ENCODE measurements at regions not wholly inside any gene's neighbourhood (a gene's known extent, or its start where the extent isn't known, plus 50 kb on each side); places are given as distances from the start of the nearest gene placed in this dataset.

DNA sequence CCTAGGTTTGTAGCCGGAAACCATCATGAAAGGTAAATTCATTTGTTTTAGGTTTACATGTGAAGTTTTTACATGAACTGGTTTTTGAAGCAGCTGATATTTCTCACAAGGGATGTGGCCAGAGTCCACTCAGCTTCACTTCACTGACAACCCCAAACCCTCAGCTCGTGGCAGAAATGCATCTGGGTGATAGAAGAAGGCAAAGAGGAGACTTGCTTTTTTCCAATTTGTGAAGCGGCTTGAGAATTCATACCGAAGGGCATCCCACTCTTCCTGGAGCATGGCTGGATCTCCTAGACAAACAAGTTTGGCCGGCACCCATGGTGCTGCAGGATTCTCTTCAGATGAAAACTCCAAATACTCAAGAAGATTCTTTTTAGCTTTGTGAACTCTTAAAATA is 392.8 kb upstream of the CNR1 start:
- DNase-seq: no peak

DNA sequence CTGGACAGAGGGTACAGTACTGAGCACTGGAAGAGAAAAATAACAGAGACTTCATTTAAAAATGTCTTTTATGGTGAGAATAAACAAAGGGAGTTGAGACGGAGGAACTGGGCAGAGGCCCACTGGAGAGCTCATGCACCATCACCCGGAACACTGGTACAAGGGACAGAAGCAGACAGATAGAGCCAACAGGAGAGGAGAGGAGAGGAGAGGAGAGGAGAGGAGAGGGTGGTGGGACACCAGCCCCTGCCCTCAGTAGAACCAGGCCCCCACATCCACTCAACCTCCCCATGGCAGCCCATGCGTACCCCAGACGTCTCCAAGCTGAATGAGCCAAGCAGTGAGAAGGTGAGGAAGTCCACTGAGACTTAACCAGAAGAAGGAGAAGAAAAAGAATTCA is 390.5 kb upstream of the CNR1 start:
- no peak for DNase-seq

DNA sequence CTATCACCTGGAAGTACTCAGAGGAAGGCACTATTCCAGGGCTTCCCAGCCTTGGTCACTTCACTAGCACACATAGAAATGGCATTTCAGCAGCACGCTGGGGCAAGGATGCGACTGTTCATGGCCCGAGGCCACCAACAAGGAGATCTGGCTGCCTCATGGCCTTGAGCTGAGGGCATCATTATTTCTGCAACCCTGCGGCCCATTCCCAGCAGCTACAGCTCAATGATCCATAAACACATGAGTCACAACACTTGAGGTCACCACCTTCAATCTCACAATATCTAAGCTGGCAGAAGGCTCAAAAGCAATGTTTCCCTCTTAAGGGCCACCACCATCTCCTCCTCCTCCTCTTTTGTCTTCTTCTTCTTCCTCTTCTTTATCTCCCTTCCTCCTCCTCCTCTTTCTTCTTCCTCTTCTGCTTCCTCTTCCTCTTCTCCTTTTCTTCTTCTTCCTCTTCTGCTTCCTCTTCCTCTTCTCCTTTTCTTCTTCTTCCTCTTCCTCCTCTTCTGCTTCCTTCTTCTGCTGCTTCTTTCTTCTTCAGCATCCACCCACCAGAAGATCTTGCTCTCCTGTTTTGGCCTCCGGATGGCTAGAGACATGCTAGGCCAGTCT is 382.9 kb upstream of the CNR1 start:
- no peak for DNase-seq

DNA sequence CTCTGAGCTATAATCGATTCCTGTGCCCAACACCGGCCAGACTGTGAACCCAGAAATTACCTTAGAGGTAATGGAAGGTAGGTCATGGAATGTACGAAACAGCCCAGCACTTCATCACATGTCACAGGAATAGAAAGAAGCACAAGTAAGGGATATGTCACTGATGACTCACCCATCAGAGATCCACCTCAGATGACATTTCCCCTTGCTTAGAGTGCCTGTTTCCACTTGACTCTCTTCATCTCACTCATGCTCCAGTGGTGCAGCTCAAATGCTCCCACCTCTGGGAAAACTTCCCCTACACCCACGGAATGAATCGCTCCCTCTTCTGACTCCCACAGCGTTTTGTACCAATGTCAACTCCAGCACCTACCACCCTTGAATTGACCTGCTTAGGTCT is 381.6 kb upstream of the CNR1 start:
- no peak for DNase-seq

DNA sequence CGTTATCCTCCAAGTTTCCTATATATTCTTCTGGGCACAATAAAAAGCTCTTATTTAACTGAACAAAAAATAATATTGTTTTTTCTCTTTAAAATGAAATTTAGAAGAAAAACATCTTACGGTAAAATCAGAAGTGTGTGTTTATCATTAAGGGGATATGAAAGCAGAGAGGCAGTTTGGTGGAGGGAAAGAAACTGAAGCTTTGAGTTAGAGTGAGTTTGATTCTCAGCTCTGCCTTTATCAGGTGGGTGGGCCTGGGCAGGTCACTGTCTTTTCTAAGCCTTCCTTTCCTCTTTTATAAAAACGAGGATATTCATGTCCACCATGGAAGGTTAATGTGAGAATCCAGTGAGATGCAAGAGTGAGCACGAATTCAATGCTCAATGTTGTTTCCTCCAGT is 379.8 kb upstream of the CNR1 start:
- DNase-seq: no peak

DNA sequence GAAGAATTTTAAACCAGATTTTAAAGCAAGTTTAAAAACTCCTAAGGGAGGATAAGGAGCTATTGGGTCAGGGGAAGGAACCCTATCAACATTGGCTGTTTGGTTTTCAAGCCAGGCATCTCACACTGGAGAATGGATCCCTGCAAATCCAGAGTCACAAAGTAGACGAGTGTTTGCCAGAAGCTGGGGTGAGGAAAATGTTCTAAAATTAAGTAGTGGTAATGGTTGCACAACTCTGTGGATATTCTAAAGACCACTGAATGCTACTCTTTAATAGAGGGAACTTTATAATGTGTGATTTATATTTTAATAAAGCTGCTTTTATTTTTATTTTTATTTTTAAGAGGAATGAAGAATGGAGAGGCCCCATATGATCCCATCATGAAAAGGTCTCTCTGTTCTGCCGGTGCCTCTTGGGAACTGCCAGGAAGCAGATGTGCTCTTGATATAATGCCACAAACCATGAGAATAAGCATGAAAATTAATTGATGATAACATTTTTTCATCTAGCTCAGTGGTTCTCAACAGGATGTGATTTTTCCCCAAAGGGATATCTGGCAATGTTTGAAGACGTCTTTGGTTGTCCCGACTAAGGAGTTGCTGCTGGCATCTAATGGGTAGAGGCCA is 379.0 kb upstream of the CNR1 start:
- DNase-seq: no peak

DNA sequence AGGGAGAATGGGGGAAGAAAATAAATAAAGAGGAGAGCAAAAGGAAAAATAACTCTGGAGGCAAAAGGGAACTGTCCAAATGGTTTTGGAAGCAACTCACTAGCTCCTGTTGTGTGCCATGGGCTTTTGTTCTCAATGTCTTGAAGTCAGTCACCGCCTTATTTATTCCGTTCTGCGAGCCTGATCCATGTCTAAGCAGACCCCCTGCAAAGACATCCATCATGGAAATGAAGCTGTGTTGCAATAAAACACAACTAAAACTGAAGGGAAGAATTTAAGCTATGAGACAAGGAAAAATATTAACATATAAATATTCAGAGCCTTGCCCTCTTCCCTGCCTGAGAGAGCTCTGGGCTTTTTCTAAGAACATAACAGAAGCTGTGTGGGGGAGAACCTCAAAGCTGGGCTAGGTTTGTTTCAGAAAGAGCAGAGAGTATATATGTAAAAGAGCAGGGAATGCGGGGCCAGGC is 373.2 kb upstream of the CNR1 start:
- DNase-seq: no peak

DNA sequence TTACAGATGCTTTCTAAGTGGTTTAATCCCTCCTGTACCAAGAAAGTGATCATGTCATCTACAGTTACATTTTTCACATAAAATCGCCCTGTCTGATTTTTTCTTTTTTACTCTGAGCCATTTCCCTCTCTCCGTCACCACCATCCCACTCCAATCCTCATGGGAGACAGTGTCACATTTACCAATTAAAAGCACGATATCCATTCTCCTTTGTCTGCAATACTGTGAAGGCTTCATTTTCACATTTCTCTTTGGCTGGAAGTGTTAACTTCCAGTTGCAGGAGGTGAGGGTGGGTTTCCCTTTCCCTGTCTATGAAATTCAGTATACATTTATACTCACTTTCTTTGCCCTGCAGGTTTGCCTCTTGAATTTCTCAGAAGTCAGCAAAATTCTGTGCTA is 372.7 kb upstream of the CNR1 start:
- no peak for DNase-seq

DNA sequence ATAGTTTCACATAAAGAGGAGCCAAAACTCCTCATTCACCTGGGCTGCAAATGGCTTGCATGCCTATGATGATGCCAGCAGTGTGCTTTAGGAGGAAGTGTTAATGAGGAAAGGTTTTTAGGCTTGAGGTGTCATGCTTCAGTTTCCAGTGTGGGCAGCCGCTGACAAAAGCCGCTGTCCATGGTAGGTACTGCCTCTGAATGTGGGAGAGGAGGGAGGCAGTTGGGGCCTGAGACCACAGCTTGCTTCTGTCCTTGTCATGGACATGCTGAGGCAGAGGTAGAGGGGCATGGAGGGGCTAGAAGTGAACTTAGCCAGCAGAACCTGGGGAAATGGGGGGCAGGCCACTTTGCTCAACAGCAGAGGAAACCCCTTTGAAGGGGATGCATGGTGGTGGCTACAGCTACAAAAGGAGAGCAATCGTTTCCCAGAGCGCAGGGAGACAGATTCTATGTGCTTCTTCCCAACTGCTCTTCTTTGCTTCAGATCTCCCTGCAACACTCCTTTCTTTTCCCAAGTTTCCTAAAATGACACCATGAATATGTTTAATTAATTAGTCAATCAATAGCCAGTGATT is 372.1 kb upstream of the CNR1 start:
- no peak for DNase-seq

DNA sequence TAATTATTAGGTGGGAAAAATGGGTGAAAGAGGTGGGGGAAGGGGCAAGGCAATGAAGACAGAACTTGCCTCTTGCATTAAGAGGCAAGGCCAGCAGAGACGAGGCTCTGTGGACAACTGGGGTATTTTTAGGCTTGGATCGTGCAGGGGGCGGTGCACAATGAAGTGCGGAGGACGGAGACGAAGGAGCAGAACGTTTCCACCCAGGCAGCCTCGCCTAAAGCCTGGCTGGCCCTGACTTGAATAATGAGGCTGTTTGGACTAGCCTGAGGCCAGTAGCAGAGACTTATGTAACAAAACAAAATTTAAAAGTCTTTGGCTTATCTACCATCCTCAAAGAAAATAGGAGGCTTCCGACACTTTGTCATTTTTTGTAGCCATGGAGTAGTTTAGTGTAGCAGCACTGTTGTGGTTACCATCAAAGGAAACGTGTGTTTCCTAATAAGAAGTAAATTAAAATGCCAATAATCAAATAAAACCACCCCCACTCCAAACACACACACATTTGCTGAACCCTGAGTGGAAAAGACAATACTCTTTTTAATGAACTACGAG is 370.0 kb upstream of the CNR1 start:
- no peak for DNase-seq

DNA sequence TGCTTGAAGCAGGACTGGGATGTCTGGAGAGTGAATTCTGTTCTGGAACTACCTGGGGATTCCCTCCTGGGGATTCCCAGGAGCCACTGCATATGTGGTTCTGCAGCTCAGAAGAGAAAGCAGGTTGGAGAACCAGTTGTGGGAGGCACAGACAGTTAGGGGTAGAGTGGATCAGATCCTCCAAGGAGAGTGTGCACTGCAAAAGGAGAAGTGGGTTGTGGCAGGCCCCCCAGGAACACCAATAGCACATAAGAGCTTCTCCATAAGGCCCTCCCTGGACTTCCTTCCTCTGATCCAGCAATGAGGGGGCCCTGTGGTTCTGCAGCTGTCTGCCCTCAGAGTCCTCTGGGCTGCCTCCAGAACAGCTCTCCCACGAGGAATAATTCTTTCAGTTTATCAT is 369.2 kb upstream of the CNR1 start:
- DNase-seq: no peak

DNA sequence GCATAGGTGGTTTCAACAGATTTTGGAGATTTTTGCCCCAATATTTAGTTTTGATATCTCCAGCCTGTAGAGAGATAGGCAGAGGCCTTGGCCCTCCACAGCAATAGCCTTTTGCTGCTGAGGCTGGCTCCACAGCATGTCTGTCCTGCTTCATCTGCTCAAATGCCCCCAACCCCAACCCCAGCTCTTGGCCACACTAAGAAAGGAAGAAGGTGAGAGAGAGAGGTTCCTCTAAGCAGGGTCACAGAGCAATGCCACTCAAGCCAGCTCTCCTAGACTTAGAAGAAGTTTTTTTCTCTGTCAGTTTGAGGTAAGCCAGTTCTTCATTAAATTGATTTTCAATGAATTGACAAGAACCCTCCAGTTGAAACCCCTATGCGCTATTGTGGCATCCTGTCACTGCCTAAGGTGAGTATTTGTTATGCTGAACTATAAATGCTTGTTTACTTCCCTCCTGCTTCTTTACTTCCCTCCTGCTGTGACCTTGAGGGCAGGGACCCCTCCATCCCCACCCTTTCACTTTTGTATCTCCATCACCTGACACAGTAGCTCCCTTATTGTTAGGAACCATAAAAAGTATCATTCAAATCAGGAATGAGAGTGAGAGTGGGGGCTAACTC is 366.2 kb upstream of the CNR1 start:
- no peak for DNase-seq

DNA sequence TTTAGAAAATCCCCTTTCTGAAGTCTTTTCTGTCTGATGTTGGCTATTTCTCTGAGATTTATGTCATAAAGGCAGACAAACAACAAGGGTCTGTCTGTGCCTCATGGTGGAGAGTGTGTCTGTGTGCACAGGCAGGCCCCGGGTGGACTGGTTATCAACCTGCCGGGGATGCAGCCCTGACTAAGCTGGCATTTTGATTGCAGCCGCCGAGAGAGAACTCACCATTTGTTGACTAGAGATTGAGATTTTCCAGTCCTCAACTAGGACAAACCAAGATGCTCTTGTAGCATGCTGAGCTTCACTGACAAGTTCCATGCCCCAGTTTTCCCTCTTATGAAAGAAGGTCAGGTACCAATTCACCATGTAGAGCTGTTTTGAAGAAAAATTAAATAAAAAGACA is 363.6 kb upstream of the CNR1 start:
- no peak for DNase-seq

DNA sequence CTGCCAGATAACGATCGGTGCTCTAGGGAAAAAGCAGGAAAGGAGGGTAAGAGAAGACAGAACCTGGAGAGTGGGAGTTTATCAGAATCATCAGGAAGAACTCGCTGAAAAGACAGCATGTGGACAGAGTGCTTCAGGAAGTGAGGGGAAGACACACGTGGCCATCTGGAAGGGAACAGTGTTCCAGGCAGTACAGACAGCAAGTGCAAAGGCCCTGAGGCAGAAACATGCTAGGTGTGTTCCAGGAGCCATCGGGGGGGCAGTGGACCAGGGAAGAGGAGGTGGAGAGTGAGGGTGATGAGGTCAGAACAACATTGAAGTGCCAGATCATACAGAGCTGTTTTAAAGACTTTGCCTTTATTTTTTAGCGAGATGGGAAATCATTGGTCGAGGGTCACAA is 354.3 kb upstream of the CNR1 start:
- no peak for DNase-seq

DNA sequence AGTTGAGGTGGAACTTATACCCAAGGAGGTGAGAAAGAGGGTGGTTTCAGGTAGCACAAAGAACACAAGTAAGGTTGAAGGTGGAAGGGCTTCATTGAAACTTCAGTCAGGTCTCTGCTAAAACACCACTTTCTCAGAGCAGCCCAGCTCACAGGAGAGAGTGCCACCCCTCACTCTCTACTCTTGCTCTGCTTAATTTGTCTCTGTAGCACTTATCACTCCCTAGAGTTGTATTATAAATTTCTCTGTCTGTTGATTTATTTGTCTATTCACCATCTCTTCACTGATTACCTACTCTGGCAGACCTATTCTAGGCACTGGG is 353.8 kb upstream of the CNR1 start:
- DNase-seq: no peak

DNA sequence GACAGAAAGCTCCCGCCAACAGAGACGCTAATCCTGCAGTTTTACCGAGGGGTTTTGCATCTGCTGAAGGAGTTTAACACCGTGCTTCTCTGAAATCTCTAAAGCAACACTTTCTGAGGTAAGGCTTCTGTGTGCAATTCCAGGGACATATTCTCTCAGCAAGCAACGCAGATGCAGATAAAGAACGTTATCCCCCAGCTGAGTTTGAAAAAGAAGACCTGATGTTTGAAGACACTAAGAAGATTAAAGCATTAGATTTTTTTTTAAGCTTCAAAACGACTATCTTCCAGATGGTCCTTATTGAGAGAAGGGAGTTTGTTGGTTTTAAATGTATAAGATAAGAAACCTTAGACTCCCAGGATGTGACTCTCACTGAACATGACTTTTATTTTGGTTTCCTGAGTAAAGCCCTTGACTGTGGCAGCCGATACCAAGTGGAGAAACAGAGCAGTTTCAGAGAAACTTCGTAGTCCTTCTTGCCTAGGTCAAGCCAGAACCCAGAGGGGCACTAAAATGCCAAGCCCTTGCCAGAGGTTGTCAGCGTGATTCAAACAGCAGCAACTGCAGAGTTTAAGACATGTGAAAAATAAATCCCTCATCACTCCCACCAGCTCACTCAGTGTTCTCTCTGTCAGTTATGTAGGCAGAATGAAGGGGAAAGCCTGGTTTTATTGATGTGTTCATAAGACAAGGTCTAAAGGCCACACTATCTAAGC is 353.3 kb upstream of the CNR1 start:
- DNase-seq: no peak

DNA sequence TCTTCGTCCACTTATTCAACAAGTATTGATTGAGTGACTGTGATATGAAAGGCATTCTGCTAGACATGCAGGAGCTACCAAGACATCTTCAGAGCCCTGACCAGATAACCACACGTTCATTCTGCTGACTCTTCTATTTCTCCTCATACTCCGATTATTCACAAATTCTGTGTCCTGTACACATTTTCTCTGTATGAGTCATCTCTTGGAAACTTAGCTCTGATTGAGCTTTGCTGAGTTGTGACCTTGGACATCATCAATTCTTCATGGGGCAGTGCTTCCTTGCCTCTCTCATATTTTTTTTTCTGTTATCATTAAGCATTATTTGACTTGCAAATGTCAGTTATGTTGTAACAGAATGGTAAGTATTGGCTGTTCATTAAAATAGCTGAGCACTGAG is 351.6 kb upstream of the CNR1 start:
- no peak for DNase-seq

DNA sequence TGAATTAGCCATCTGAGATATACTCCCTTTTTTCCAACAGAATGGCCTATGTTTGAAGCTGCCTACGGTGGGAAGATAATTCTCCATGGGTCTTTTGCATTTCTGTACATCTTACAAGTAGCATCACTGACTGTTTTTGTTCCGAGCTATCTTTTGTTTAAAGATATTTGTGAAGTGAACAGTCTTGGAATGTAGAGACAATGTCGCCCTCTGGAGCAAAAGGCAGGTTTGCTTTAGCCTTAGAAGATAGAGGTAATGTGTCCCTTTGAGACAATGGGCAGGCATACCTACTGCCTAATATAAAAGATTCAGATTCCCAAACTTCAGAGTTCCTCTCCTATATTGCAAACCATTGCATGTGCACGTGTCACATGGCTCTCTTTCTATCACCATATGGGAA is 347.8 kb upstream of the CNR1 start:
- DNase-seq: no peak

DNA sequence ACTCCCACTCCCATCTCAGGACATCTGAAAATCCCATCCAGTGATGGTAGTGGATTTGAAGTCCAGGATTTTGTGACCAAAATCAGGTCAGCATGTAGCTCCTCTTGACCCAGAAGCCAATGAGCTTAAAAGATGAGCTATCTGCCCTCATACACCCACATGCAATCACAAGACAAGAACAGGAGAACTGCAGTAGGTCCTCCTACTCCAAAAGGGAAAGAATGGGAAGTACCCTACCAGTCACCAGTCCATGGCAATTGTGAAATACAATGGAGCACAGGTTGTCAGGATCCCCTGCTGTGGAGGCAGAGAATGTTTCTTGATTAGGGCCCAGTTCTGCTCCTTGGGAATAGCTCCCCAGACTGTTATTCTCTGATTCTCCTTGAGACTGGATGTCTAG is 347.3 kb upstream of the CNR1 start:
- no peak for DNase-seq

DNA sequence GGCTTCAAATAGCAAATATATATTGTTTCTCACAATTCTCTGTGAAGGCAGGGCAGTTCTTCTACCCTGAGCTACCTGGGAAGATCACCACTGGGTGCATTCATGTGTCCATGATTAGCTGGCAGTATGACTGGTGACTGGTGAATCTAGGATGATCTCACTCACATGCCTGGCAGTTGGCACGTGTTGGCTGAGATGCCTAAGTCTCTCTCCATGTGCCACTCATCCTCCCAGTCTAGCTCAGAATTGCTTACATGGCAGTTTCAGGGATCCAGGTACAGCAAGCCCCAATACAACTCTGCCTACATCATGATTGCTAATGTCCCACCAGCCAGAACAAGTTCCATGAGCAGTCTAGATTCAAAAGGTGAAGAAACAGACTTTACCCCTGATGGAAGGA is 346.8 kb upstream of the CNR1 start:
- DNase-seq: no peak

DNA sequence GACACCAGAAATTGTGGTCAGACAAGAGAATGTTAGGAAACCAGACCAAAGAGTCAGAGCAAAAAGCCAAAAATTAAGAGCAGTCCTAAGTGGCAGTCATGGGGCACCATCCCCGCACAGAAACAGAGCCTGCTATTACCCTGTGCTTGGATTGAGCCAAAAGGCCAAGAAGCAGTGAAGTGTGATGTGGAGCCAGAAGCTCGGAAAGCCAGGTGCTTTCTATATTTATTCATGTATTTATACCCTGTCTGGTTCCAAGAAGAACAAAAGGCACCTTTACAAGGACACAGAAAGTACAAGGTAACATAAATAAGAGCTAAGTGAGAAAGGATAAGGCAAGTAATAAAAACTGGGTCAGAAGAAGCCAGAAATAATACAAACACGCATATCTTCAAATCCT is 336.2 kb upstream of the CNR1 start:
- DNase-seq: no peak
